NCI-H82 treated with DMSO at 0.1 percent for 48 hours (cell line): ENCODE measurements at regions not wholly inside any gene's neighbourhood (a gene's known extent, or its start where the extent isn't known, plus 50 kb on each side); places are given as distances from the start of the nearest gene placed in this dataset.
A peak's percentile ranks its signal among the peaks of the same experiment; 100 is the strongest.
"Not testable (repeated sequence)": the region's sequence is repeated elsewhere in the genome, so short reads cannot be mapped to it uniquely, and the experiment has no call there.

Source experiments
- DNase-seq: peaks from one replicate; lab custom pipeline; 2025; ENCODE audit not compliant: unreplicated experiment; lab: John Stamatoyannopoulos, UW

DNA sequence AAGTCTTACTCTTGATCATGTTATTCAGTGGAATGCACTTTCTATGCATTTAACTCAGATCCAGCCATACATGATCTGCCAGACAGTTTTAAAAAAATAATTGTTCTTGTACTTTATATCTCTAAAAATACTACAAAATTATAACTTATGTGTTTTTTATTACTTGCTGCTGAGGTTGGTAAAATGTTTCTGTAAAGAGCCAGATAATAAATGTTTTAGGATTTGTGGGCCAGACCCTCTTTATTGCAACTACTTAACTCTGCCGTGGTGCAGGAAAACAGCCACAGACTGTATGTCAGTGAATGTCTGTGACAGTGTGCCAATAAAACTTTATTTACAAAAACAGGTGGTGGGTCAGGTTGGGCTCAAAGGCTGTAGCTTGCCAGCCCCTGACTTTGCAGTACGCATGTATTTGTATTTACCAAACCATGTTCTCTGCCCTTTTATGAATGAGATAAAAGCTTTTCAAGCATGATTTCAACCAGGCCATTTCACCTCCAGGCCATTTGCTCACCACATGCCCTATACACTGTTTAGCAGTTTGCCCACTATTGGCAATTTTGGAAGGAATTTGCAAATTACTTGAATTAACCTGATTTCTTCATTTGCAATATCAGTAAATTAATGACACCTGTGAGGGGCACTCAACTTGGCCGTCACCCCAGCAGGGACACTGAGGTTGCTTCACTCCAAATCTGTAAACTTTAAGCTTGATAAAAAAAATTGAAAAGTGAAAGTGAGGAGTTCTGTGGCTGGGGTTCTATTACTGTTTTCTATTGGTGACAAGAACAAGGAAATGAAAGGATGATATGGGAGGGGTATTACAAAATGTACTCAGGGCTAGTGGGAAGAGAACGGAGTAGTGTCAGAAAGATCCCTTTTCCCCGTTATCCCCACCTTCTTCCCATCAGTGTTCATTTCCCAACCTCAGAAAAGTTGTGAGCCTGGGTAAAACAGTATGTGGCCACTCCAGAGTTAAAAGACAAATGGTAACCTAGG is 133.4 kb downstream of the CEBPB start:
- DNase-seq, result no peak

DNA sequence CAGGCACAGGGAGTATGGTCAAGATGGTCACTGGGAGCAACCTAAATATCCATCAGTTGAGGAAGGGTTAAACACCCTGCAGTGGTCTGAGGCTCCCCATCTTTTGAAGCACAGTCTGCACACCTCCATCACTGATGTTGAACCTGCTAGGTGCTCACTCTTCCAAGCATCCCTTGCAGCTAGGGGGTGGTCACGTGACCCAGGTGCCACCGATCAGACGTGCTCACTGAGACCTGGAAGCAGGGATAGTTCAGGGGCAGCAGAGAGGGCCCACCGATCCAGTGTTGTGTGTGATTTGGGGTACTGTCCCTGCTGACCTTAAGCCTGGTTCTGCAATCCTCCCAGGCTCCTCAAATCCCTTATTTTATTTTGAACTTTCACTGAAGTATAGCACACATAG is 134.6 kb downstream of the CEBPB start:
- DNase-seq, result no peak

DNA sequence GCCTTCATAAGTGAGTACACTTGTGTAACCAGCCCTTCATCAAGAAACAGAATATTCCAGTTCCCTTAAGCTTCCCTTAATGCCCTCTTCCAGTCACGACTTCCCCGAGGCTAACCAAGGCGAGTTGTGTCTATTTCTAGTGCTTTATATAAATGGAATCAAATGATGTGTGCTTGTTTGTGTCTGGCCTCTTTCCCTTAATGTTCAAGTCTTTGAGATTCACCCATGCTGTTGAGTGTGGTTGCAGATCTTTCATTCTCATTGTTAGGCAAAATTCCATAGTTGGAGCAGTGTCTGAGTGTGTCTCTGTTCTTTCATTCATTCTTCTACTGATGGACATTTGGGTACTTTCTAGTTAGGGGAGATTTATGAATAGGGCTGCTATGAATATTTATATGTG is 135.0 kb downstream of the CEBPB start:
- DNase-seq, result no peak

DNA sequence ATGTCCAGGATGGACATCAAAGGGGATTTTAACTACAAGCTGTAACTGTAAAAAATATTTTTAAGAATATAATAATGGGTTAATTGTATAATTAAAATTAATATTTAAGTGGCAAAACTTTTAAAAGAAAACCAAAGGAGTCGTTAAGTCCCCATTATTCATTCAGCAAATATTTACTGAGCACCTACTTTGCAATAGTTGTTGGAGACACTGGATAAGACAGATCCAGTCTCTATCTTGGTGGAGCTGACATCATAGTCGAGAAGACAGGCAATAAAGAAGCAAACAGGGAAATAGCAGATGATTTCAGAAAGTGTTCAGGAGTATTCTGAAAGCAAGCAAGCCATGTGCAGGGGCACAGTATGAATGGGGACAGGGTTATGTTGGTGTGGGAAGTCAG is 137.0 kb downstream of the CEBPB start:
- DNase-seq, result no peak

DNA sequence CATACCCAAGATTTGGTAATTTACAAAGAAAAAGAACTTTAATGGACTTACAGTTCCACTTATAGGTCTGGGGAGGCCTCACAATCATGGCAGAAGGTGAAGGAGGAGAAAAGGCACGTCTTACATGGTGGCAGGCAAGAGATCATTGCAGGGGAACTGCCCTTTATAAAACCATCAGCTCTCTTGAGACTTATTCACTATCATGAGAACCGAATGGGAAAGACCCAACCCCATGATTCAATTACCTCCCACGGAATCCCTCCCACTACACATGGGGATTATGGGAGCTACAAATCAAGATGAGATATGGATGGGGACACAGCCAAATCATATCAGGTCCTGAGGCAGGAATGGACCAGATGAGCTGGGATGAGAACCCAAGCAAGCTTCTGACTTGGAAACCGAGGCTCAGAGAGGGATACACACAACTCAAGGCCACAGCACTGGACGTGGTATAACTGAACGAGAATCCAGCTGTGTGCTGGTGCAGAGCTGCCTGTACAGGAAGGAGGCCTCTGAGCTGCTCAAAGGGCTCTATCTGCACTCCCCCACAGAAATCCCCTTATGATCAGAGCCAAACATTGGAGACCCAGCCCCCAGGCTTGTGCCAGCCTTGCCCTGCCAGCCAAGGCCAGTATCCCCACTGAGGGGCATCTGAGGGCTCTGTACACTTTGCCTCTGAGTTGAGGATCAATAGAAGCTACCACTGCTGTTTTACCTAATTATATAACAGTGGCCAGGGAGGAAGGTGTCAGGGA is 137.8 kb downstream of the CEBPB start:
- DNase-seq, result no peak

DNA sequence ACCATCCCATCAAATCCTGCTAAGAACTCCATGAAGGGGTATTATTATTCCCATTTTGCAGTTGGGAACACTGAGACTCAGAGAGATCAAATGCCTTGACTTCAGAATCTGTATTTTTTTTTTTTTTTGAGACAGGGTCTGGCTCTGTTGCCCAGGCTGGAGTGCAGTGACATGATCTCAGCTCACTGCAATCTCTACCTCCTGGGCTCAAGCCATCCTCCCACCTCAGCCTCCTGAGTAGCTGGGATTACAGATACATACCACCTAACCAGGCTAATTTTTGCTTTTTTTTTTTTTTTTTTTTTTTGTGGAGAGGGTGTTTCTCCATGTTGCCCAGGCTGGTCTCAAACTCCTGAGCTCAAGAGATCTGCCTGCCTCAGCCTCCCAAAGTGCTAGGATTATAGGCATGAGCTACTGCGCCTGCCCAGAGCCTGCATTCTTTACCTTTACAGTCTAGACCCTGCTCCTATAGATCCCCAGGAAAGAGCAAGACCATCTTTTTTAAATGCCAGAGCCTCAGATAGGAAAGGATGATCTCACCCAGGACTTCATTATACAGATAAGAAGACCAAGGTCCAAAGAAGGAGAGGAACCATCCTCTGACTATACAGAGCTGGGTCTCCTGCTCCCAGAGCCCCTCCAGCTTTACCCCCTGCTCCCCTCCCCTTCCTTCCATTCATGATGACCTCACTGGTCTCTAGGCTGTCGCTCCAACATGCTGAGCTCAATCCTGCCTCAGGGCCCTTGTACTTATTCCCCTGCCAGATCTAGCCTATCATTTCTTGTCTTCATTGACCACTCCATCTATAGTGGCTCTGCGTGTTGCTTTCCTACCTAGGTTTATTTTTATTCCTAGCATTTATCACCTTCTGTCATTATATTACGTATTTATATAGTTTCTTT is 138.6 kb downstream of the CEBPB start:
- no peak for DNase-seq

DNA sequence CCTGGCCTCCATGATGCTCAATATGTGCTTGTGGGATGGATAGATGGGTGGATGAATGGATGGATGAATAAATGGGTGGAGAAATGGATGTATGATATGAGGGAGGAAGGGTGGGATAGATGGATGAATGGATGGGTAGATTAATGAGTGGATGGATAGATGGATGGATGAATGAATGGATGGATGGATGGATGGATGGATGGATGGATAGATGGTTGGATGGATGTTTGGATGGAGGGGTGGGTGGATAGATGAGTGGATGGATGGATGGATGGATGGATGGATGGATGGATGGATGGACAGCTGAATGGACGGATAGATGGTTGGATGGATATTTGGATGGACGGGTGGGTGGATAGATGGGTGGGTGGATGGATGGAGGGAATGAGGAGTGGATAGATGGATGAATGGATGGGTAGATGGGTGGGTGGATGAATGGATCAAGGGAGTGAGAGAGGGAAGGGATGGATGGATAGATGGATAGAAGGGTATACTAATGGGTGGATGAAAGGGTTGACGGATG is 139.4 kb downstream of the CEBPB start:
- no peak for DNase-seq

DNA sequence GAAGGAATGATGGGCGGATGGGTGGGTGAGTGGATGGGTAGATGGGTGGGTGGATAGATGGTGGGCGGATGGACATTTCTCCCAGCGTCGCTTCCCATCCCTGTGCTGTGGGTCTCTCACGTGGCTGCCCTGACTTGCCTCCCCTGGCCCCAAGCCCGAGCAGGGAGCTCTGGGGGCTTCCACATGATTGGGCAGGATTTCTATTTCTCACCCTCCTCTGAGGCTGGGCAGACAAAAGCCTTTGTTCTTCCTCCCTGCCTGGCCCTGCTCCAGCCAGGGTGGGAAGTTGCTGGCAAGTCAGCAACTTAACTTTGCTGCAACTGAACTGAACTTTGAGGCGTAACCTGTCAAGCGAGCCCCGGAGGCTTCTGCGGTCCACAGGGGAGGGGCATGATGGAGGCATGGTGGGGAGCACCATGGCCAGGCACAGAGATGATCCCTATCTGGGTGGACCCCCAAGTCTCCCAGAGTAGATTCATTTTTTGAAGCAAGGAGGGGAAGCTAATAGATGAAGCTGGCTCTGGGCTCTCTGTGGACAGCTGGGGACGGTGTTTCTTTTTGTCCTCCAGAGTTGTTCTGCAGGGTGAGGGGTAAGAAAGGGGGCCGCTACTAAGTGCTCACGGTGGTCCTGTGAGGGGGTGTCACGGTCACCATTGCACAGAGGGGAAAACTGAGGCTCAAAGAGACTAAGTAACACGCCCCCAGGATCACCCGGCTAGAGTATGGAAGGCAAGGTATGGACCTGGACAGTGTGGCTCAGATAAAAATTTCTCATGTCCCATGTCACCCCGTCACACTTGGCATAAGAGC is 140.1 kb downstream of the CEBPB start:
- DNase-seq, result no peak

DNA sequence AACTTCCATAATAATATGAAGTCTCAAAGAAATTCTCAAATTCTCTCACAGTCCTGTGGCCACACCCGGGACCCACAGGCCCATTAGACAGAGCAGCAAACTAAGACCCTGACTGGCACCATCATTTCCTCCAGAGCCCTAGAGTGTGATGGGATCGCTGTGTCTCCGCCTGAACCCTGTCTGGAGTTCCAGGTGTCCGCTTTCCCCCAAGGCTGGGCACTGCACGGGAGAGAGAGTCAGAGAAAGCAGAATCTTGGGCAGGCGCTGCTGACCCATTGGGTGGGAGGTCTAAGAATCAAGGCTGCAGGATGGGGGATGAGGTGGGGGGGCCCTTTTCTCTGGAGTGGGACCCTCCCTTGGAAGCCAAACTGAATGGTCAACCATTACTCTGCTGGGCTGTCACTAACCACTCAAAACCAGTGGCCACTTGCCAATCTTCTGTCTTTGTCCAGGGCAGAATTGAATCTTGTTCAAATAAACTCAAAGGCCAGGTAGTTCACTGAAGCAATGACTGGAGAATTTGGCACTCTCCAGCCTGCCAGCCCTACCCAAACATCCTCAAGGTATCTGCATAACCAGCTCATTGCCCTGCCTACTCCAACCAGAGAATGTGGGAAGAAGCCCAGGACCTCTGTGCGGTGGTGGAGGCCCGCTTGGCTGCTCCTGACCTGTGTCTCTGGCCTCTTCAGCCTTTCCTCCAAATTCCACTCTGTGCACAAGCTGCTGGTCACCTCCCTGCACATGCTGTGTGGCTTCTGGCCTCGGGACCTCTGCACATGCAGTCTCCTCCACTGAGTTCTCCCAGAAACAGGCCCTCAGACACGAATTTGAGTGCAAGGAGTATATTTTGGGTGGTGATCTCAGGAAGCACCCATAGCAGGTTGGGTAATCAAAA is 141.1 kb downstream of the CEBPB start:
- DNase-seq, result no peak

DNA sequence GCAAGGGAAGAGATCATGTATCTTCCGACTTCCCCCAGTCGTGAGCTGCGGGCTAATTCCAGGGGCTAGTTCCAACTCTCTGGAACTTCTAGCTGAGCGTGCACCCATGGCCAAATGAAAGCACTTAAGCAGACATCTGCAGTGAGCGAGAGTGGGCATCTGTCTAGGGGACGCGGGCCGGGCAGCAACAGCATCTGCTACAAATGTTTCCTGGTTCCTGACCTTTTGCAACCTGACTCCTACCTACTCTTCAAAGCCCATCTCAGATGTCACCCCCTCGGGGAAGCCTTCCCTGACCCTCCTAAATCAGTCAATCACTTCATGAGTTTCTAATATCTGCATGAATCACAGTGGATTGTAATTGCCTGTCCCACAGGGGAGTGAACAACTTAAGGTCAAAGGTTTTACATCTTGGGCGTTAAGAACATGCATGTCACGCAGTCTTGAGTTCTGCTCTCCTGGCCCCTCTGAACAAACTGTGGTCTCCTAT is 141.9 kb downstream of the CEBPB start:
- DNase-seq, result no peak

DNA sequence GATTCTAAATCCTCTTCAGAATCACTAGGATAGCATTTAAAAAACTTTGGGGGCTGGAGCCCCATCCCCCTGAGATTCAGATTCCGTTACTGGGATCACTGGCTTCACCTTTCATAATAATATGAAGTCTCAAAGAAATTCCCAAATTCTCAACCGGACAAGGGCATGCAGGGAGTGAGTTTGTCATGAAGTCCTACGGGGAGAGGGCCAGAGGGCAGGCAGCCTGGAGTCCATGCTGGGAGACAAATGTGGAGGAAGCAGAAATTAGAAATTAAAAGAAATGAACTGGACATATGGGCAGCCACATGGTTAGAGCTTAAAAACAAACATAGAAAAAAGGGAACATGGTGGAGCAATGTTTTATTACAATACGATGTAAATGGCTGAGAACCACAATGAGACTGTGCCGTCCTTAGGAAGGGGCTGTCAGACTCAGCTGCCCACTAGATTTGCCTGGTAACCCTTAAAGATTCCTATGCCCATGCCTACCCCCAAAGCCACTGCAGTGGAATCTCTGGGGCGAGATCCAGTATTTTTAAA is 142.6 kb downstream of the CEBPB start:
- DNase-seq, result no peak

DNA sequence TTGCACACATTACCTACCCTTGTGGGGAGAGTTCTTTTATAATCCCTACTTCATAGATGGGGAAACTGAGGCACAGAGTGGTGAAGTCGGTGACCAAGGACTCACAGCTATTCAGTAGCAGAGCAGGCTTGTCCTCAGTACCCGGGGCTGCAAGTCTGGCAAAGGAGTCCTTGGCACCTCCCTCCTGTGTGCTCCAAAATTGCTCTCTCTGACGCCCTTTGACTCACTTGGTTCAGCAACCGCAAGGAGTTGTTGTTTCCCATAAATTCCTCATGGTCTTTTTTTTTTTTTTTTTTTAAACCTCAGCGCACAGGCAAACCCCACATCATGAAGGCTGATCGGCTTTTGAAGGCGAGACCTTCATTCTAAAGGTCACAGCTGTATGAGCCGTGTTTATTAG is 143.2 kb downstream of the CEBPB start:
- no peak for DNase-seq

DNA sequence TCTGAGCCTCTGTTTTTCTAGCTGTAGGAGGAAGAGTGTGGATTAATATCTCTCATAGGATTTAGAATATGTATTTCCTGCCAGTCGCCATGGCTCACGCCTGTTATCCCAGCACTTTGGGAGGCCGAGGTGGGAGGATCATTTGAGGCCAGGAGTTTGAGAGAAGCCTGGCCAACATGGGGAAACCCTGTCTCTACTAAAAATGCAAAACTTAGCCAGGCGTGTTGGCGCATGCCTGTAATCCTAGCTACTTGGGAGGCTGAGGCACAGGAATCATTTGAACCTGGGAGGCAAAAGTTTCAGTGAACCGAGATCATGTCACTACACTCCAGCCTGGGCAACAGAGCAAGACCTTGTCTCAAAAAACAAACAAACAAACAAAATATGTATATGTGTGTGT is 143.9 kb downstream of the CEBPB start:
- DNase-seq, result not testable (repeated sequence)

DNA sequence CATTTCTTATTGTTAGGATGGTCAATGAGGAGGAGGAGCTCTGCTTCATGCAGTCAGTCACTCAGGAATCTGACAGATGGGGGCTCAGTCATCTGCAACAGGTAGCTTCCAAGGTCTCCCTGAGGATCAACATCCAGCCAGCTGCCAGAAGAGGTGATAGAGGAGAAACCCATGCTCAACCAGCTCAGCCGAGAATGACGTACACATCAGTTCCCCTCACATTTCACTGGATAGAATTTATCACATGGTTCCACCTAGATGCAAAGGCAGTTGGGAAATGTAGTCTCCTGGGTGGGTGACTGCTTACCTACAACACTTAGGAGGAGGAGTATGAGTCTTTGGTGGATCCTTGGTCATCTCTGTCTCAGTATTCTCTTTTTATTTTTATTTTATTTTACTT is 144.5 kb downstream of the CEBPB start:
- DNase-seq, result peak; percentile 73

DNA sequence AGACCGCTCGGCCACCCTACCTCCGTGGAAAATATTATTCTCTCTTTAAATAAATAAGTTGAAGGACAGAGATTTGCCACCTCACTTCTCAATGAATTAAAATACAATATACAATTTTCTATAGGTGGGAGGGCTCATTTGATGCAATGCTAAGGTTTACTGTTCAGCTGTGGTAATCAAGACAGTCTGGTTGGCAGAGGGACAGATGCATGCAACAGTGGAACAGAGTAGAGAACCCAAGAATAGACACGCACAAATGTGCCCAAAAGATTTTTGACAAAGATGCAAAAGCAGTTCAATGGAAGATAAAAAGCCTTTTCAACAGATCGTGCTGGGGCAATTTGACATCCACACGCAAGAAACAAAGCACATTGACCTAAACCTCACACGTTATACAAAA is 145.2 kb downstream of the CEBPB start:
- DNase-seq, result no peak

DNA sequence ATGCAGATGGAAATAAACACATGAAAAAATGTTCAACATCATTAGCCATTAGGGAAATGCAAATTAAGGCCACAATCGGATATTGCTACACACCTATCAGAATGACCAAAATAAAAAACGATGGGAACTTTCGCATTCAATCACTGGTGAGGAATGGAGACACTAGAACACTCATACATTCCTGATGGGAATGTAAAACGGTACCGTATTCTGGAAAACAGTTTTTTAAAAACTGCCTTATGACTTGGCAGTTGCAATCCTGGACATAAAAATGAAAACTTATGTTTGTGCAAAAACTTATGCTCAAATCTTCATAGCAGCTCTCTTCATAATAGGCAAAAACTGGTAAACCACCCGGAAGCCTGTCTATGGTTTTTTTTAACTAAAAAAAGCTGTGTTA is 146.0 kb downstream of the CEBPB start:
- DNase-seq, result no peak

DNA sequence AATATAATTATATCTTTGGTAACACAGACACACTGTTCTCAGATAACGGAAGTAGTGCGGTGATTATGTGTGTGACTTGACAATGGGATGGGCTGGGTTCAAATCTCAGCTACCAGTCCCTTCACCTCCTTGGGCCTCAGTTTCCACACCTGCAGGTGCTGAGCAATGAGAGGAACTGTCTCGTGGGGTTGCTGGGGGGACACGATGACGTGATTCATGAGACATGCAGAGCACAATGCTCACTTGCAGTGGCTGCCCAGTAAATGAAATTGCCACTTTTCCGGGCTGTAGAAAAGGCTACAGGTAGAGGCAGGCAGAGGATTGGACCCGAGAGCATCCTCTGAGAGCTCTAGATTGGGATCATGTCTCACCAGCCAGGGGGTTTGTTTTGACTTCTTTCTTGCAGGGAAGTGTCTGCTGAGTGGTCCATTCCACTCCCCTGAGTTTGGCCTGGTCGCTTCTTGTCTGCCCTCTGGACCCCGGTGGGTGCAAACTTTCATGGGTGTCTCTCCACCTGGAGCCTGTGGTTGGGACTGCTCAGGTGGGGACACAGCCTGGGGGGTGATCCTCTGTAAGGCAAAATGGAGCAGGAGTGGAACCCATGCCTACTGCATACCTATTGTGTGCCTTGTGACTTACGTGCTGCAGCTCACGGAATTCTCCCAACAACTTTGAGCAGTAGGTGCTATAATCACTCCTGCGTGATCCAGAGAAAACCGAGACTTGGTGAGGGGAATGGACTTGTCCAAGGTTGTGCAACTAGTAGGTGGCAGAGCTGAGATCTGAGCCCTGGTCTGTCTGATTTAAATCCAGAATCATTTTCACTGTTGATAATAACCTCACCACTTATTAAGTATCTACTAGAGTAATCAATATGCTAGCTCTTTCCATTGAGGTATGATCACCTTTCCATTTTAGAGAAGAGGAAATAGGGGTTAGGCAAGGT is 147.2 kb downstream of the CEBPB start:
- DNase-seq, result no peak
